Adipocyte (in vitro differentiated cells): ENCODE measurements at regions not wholly inside any gene's neighbourhood (a gene's known extent, or its start where the extent isn't known, plus 50 kb on each side); places are given as distances from the start of the nearest gene placed in this dataset.
A peak's percentile ranks its signal among the peaks of the same experiment; 100 is the strongest.
"Not testable (repeated sequence)": the region's sequence is repeated elsewhere in the genome, so short reads cannot be mapped to it uniquely, and the experiment has no call there.

ENCODE experiments used
- DNase-seq: peaks from one replicate; pipeline ENCODE4 v3.0.0-alpha.2; 2015; ENCODE audit warnings: low read depth
- H3K27me3 ChIP-seq: replicated peaks from 2 replicates; pipeline ENCODE4 v1.7.0; 2013; ENCODE audit warnings: mild to moderate bottlenecking, low read length, moderate library complexity; ENCODE audit not compliant: control insufficient read depth, insufficient read depth
- H3K36me3 ChIP-seq: 2 replicates; pipeline ENCODE4 v1.7.0; 2013; ENCODE audit warnings: low read length, mild to moderate bottlenecking, moderate library complexity; ENCODE audit not compliant: control insufficient read depth, insufficient read depth, severe bottlenecking
- H3K4me1 ChIP-seq: 2 replicates; pipeline ENCODE4 v1.7.0; 2013; ENCODE audit warnings: mild to moderate bottlenecking, low read length, moderate library complexity; ENCODE audit not compliant: control insufficient read depth, insufficient read depth
- H3K4me3 ChIP-seq: 2 replicates; pipeline ENCODE4 v1.7.0; 2013; ENCODE audit warnings: mild to moderate bottlenecking, low read length, moderate library complexity
- H3K9ac ChIP-seq: 2 replicates; pipeline ENCODE4 v1.7.0; 2013; ENCODE audit warnings: mild to moderate bottlenecking, low read length, moderate library complexity
- H3K9me3 ChIP-seq: 2 replicates; pipeline ENCODE4 v1.7.0; 2013; ENCODE audit warnings: mild to moderate bottlenecking, low read length, moderate library complexity; ENCODE audit not compliant: control insufficient read depth

DNA sequence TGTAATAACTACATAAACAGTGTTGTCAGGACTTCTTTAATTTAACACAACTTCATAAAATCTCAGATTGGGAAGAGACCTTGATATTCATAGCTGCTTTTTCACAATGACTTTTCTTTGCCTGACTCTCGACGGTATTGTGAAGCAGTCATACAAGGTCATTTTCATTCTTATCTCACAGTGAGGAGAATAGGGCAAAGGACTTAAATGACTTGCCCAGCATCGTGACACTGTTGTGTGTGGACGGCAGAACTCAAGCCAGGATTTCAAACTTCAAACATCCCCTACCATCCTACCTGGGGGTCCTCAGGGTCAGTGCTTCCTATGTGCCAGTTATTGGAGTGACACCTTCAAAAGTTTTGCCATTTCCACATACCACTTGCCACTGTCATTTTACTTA is 138.5 kb upstream of the GDF10 start:
- peaks cover 18% of the 10 kb centered on the region for H3K4me1 ChIP-seq
- DNase-seq = no peak
- H3K9ac ChIP-seq = no peak overlapping the region
- H3K9me3 ChIP-seq = peaks cover 12% of the 10 kb centered on the region
- no peaks in the 10 kb centered on the region for H3K36me3 ChIP-seq
- H3K4me3 ChIP-seq = no peak overlapping the region
- no peaks in the 10 kb centered on the region for H3K27me3 ChIP-seq

GRCh38 chr10:47164126-47164799 is 135.7 kb upstream of the GDF10 start:
- Histone ChIP-seq H3K4me3 (no peak overlapping the region), H3K4me1 (peaks cover 34% of the 10 kb centered on the region), H3K36me3 (no peaks in the 10 kb centered on the region), H3K9me3 (no peaks in the 10 kb centered on the region), H3K27me3 (no peaks in the 10 kb centered on the region), H3K9ac (no peak overlapping the region)
- DNase-seq = peak; percentile 89

DNA sequence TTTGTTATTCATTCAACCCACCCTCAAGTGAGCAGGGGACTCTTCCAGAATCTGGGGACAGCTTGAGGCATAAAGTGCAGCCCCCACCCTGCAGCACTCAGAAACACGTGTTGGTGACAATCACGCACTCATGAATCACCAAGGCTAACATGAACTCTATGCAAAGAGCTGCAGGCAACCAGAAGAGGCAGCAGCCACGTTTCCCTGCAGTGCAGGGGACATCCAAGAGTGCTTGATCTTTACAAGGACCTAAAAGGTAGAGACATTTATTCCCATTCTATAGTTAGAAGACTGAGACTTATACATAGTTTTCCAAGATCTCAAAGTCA is 135.2 kb upstream of the GDF10 start:
- H3K9ac ChIP-seq = peak overlapping the region; percentile 80
- no peaks in the 10 kb centered on the region for H3K27me3 ChIP-seq
- H3K4me1 ChIP-seq = peaks cover 39% of the 10 kb centered on the region
- no peak overlapping the region for H3K4me3 ChIP-seq
- no peak for DNase-seq
- no peaks in the 10 kb centered on the region for H3K36me3 ChIP-seq
- H3K9me3 ChIP-seq = no peaks in the 10 kb centered on the region

DNA sequence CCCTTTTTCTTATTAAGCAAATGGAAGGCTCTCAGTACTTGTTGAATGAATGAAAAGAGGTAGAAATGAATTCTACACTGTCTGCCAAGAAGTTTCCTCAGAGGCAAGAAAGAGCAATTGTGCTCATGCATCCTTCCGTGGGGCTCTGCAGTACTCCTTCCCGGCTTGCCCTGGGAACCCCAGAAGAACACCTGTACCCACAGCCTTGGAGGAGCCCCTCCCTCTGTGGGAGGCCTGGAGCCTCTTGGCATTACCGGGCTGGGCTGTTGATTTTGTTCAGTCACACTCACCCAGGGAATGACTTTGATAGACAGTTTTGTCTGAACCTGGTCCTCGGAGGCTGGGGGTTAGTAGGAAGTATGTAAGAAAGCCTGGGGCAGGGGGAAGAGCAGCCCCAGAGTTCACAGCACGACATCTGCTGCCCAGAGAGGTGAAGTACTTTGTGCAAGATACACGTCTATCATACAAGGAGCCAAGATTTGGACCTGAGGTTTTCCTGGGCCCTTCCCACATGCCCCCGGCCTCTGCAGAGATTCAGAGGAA is 134.8 kb upstream of the GDF10 start:
- DNase-seq = no peak
- Histone ChIP-seq H3K36me3 (no peaks in the 10 kb centered on the region), H3K9ac (peak overlapping the region; percentile 80), H3K9me3 (no peaks in the 10 kb centered on the region), H3K27me3 (no peaks in the 10 kb centered on the region), H3K4me3 (peak overlapping the region; percentile 65), H3K4me1 (peaks cover 40% of the 10 kb centered on the region)

- Histone ChIP-seq H3K27me3 (no peaks in the 10 kb centered on the region), H3K4me1 (peaks cover 40% of the 10 kb centered on the region), H3K4me3 (peak overlapping the region; percentile 65), H3K9ac (peak overlapping the region; percentile 80), H3K9me3 (no peaks in the 10 kb centered on the region), H3K36me3 (no peaks in the 10 kb centered on the region)
- DNase-seq = peak; percentile 88
Observed at GRCh38 chr10:47165711-47166404, 134.1 kb upstream of the GDF10 start.

DNA sequence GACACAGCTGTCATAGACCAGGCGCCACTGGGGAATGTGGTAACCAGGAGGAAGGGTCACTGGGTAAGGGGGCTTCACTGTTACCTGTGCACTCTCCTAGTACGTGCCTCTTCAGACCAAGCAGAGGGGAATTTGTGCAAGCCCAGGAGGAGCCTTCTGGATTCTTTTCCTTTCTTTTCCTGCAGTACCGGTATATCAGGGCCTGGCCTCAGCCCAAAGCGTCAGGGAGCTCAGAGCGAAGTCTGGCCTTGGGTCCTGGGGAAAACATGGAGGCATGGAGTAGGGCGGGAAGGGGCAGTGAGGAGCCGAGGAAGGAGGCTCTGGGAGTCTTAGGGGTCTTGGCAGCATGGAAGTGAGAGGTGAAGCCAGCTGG is 133.6 kb upstream of the GDF10 start:
- Histone ChIP-seq H3K9me3 (no peaks in the 10 kb centered on the region), H3K27me3 (no peaks in the 10 kb centered on the region), H3K36me3 (no peaks in the 10 kb centered on the region), H3K9ac (peak overlapping the region; percentile 80), H3K4me3 (peak overlapping the region; percentile 65), H3K4me1 (peaks cover 40% of the 10 kb centered on the region)
- no peak for DNase-seq

DNA sequence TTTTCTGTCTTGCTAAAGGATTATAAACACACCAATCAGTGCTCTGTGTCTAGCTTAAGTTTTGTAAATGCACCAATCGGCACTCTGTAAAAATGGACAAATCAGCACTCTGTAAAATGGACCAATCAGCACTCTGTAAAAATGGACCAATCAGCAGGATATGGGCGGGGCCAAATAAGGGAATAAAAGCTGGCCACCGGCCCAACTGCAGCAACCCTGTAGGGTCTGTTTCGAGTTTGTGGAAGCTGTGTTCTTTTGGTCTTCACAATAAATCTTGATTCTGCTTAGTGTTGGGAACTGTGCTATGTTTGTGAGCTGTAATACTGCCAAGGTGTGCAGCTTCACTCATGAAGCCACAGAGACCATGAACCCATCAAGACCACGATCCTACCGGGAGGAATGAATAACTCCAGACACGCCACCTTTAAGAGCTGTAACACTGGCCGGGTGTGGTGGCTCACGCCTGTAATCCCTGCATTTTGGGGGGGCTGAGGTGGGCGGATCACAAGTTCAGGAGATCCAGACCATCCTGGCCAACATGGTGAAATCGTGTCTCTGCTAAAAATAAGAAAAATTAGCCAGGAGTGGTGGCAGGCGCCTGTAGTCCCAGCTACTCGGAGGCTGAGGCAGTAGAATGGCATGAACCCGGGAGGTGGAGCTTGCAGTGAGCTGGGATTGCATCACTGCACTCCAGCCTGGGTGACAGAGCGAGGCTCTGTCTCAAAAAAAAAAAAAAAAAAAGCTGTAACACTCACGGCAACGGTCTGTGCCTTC is 133.0 kb upstream of the GDF10 start:
- DNase-seq = peak; percentile 75
- Histone ChIP-seq H3K4me3 (peak overlapping the region; percentile 67), H3K9ac (peak overlapping the region; percentile 80), H3K4me1 (peaks cover 40% of the 10 kb centered on the region)
- not testable (repeated sequence) for H3K36me3 ChIP-seq, H3K9me3 ChIP-seq, H3K27me3 ChIP-seq

GRCh38 chr10:47167591-47167990 is 132.4 kb upstream of the GDF10 start:
- Histone ChIP-seq H3K4me3 (peak overlapping the region; percentile 64), H3K9ac (peak overlapping the region; percentile 75), H3K27me3 (no peaks in the 10 kb centered on the region), H3K36me3 (no peaks in the 10 kb centered on the region), H3K9me3 (no peaks in the 10 kb centered on the region), H3K4me1 (peaks cover 40% of the 10 kb centered on the region)
- DNase-seq = no peak

DNA sequence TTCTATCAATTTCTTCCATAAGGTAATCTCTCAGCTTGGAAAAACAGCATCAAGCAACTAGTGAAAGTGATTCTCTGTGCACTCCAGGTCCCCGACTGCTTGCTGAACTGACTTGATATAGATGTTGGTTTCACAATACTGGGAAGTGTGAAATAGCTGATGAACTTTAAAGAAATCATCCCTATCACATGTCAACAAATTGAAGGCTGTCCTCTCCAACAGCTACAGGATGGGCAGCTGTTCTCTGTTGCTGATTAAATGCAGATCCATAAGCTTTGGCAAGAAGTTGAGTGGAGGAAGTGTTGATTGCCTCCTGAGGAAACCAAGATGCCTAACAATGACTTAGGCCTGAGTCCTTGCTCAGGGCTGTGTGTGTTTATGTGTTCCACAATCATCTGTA is 130.4 kb upstream of the GDF10 start:
- peak overlapping the region; percentile 15 for H3K4me3 ChIP-seq
- H3K36me3 ChIP-seq = no peaks in the 10 kb centered on the region
- peaks cover 52% of the 10 kb centered on the region for H3K4me1 ChIP-seq

GRCh38 chr10:47173929-47174442 is 126.0 kb upstream of the GDF10 start:
- DNase-seq = no peak
- Histone ChIP-seq H3K4me3 (no peak overlapping the region), H3K4me1 (peaks cover 29% of the 10 kb centered on the region), H3K9me3 (no peaks in the 10 kb centered on the region), H3K9ac (no peak overlapping the region), H3K27me3 (no peaks in the 10 kb centered on the region), H3K36me3 (no peaks in the 10 kb centered on the region)

More for the DNA sequence above, 130.4 kb upstream of the GDF10 start:
- Histone ChIP-seq H3K9me3 (no peaks in the 10 kb centered on the region), H3K9ac (no peak overlapping the region), H3K27me3 (no peaks in the 10 kb centered on the region)
- DNase-seq = no peak
